ENCODE measurements at regions not wholly inside any gene's neighbourhood (a gene's known extent, or its start where the extent isn't known, plus 50 kb on each side); places are given as distances from the start of the nearest gene placed in this dataset.
"Not testable (repeated sequence)": the region's sequence is repeated elsewhere in the genome, so short reads cannot be mapped to it uniquely, and the experiment has no call there.

DNA sequence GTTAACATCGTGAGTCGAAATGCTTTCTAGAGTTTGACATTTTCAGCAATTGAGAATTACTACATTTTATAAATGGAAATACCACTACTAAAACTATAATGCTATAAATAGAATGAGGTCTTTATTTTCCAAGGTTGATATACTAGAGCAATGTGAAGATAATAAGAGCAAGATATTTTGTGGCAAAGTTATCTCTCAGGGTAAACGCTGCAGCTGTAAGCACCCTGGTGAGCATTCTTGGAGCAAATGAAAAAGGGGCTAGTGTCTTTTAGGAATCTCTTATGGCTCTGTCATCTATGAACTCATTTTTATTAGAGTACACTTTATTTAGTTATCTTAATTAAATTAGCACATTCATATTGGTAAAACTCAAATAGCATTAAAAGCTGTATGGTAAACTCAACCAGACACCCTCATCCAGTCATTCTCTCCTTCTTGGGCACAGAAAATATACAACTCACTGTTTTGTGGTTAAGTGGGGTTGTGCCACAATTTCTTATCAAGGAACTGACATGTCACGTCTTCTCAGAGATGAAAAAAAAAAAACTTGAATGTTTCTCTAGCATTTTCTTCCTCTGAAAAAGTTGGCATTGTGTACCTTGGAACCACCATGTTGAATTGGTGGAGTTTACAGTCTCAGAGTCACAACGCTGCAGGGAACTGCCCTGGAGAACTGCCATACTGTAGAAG lies 289.5 kb upstream of the PFKP start:
- no peak for DNase-seq

DNA sequence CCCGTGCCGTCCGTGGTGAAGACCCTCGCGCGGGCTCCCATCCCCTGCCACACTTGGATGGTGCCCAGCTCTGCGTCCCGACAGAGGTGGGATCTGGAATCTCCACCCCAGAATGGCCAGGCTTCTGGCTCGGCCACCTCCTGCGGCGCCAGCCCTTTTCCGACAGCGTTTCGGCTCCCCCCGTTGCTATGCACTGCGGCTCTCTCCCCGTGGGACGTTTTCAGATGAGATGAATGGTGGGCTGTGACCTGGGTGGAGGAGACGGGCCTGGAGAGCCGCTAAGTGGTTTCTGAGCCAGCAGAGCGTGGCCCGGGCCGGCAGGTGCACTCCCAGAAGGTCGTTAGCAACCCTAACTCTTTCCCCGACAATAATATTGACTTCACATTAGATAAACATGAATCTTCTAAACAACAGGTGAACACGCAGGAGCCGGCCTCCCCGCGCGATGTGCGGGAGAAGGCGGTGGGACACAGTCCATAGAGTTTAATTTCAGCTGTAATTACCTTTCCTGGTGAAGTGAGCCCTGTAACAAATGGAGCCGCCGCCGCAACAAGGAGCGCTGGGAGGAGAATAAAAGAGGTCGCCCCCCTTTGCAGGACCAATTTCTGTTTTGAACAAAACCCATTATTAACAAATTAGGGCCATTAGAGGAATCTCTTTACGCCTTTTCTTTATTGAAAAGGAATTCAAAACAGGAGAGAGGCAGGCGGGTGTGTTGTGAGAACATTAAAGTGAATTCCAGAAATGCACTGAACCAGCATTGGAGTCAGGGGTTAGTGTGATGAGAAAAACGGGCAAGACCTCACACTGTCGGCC lies 294.3 kb upstream of the PFKP start:
- DNase-seq: no peak

DNA sequence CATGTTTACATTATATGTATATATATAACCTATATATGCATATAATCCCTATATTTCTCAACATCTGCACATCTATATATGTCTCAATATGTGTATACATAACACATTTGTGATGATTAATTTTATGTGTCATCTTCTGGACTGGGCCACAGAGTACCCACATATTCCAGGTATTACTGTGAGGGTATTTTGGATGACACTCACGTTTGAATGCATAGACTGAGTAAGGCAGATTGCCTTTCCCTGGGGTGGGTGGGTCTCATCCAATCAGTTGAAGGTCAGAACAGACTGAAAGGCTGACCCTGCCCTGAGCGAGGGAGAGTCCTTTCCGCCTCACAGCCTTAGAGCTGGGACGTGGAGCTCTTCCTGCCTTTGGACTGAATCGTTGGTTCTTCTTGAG lies 295.2 kb upstream of the PFKP start:
- no peak for DNase-seq

DNA sequence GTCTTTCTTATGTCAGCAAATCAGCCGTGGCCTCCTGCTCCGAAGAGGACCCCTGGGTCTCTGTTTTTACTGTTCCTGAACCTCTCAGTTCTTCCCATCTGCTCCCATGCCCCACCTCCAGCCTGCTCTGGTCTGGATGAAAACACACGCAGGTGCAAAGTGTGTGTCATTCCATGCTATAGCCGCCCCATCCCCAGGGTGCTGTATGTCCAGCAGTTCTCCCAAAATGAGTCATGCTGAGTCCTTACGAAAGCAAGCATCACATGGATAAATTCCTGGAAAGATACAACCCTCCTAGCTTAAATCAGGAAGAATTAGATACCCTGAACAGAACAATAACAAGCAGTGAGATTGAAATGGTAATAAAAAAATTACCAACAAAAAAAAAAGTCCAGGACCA lies 300.1 kb upstream of the PFKP start:
- not testable (repeated sequence) for DNase-seq

DNA sequence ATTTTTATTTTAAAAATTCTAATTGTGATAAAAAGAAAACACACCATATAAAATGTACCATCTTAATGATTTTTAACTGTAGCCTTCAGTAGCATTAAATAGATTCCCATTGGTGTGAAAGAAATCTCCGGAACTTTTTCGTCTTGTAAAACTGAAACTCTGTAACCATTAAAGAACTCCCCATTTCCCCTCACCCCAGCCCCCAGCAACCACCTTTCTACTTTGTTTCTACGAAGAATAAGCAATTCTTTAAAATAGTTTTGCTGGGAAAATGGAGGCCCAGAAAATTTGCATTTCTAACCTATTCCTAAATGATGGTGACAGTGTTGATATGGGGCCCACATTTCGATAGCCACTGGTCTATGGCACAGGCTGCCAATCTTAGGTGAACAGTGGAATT lies 305.4 kb upstream of the PFKP start:
- DNase-seq: no peak

DNA sequence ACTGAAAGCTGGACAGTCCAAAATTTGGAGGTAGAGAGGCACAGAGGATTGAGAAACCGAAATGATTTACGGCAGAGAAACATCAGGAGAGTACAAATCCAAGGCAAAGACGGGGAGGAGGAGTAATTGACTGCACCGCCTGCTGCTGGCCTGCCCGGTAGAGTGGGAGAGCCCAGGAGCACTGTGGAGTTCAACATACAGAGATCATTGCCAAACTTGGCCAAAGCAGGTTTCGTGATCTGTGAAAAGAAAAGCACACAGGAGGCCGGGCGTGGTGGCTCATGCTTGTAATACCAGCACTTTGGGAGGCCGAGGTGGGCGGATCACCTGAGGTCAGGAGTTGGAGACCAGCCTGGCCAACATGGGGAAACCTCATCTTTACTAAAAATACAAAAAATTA lies 306.0 kb upstream of the PFKP start:
- DNase-seq: no peak

DNA sequence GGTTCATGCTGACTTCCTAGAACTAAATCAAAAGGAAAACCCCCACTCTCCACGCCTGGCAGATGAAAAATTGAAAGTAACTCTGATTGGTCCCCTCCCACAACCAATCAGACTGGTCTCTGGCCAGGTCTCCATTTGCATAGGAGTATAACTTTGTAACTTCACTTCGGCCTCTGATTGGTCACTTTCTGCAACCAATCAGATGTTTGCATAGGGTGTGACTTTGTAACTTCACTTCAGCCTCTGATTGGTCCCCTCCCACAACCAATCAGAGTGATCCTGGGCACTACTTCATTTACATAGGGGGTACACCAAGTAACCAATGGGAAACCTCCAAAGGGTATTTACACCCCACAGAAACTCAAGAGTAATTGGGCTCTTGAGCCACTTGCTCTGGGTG lies 306.6 kb upstream of the PFKP start:
- DNase-seq: no peak

DNA sequence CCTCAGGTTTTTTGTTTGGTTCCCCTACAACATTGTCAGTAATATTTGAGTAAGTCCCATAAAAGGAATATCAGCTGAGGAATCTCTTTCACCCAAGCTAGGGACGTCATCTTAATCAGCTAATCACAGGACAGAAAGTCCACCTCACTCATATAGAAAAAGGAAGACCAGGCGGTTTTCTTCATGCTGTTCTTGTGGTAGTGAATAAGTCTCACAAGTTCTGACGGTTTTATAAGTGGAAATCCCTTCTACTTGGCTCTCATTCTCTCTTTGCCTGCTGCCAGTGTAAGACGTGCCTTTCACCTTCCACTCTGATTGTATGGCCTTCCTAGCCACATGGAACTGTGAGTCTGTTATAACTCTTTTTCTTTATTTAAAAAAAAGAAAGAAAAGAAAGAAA lies 308.1 kb upstream of the PFKP start:
- DNase-seq: no peak

DNA sequence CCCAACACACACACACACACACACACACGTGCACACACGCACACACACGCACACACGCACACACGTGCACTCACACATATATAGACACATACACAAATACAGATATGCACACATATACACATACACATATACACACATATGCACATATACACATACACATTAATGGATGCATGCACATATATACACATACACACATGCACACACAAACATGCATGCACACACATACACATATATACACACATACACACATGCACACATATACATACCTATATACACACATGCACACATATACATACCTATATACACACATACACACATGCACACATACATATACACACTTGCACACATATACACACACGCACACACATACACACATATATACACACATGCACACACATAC lies 312.4 kb upstream of the PFKP start:
- no peak for DNase-seq

DNA sequence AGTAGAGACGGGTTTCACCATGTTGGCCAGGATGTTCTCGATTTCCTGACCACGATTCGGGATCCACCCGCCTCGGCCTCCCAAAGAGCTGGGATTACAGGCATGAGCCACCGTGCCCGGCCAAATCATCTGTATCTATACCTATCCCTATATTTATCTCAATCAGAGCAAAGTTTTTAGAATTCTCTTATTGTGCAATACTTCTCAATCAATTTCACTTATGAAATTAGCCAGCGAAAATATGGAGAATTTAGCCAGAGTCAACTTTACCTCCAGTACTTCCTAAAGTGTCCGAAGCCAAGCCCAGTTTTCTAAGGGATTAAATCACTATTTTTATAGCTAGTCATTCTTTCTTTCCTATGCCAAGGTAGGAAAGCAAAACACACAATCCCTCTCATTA lies 319.1 kb upstream of the PFKP start:
- DNase-seq: no peak

DNA sequence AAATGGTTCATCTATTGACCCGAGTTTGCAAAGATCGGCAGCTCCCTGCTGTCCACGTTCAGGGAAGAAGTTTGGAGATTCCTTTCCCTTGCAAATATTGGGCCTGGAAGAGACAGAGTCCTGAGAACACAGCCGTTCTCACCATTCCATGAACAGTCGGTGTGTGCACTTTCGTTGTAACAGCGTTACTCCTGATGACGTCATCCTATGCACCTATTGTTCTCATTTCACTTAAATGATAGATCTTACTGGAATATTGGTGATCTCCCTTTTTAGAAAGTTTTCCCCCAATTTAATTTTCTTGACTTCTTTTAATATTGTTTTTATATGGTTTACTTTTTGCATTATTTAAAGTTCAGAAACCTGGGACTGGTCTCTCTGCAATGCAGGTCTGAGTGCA lies 320.7 kb upstream of the PFKP start:
- DNase-seq: no peak

DNA sequence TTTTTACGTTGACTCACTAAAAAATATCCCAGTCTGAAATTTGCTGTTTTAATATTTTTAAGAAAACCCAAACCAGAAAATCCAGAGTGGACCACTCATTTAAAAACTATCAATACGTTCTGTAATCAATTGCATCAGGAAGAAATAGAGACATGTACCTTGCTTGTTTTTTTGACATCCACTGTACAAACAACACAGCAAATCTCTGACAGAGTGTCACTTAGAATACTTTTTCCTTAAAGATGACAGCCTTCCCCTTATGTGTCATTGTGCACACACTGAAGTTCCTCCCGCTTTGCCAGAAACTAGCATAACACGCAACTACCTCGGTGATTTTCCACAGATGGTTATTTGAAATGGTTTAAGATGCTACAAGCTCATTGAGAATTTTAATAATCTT lies 321.7 kb upstream of the PFKP start:
- DNase-seq: no peak

DNA sequence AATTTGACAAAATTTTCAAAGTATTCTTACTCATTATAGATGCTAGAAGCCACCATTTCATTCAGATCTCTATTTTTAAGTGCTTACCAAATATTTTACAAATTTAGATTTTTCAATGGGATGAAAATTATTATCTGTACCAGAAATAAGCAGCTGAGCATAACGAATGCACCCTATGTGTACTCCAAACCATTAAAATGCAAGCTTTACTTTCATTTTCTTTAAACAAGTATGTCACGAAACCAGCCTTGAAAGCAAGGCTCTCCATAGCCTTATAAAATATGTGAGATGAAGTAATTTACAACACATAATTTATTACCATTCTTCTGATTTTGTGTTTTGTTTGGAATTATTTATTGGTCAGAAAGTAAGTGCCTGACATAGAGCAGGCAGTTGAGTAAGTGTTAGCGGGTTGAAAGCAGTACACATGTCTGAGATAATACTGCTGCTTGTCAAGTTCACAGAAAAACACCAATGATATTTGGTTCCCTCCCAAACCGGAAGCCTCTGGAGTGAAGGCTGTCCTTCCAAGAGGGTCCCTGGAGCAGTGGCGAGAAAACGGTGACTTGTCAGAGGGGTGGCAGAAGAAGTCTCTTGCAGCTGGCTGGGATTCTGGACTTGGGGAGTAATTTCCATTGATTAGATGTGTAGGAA lies 322.7 kb upstream of the PFKP start:
- DNase-seq: no peak

DNA sequence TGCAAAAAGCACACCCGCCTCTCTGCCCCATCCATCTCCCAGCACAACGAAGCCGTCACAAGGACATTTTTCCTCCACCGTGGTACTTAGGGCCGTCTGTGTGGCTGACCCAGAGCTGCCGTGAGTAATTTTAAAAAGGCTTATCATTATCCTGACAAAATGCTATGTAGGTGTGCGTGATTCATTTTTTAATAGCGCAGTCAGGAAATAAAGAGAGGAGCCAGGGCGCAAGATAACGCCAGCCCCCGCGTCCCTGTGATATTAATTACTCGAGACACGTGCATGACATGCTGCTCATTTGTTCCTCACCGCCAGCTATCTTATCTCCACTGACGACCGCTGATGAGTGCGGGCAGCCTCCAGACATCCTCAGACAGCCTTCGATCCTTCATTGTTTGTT lies 332.7 kb upstream of the PFKP start:
- no peak for DNase-seq

DNA sequence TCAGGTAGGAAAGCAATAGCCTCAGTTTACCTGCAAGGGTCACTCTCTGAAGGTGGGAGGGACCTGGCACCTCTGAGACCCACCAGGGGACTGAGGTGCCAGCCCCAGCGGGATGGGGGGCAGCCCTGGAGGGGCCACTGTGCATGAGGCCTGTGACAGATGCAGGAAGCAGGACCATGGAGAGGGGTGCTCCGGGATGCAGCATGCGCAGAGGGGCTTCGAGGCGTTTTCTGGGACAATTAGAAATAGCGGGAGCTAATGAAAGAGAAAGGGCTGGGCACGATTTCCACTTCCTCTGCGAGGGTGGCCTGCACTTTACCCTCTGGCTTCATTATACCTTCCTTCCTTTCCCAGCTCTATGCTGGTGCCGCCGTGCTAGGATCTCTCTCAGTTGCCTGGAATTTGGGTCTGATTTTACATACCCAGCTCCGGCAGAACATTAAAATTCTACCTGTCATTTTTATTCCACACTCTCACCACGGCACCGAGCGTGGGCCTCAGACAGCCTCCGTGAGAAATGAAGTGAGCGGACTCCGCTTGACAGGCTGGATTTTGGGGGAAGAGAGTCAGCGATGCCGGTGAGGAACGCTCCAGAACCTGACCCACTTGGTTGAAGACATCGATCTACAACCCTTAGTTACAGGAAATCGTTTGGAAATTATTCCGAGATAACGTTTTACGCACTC lies 333.9 kb upstream of the PFKP start:
- DNase-seq: no peak

DNA sequence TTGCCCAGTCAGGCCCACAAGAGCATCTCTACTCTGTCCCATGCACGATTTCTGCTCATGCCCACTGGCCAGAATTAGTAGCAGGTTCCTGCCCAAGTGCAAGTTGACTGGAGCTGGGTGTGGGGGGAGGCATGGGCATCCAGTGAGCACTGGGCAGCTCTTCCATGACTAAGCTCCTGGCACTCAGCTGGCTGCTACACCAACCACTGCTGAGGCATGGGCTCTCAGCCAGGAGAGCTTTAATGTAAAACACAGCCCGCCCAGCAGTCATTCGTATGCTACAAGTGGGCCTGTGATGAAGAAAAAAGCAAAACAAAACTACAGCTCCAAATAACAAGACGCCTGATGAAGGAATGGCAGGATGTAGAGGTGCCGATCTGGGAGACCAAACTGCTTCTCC lies 335.4 kb upstream of the PFKP start:
- no peak for DNase-seq

DNA sequence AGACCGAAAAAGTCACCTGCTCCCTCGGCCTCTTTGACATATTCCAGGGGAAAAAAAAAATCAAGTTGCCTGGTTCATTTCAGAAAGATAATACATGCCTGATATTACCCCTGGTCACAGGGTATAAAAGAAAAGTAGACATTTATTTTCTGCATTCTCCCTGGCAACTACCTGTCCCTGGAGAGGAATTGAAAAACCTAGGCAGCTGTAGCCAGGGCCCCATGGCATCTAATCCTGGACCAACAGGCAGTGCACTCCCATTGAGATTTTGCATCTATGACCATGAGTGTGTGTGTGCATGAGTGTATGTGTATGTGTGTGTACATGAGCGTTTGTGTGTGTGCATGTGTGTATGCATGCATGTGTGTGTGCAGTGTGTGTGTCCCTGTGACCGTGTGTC lies 338.2 kb upstream of the PFKP start:
- DNase-seq: no peak

DNA sequence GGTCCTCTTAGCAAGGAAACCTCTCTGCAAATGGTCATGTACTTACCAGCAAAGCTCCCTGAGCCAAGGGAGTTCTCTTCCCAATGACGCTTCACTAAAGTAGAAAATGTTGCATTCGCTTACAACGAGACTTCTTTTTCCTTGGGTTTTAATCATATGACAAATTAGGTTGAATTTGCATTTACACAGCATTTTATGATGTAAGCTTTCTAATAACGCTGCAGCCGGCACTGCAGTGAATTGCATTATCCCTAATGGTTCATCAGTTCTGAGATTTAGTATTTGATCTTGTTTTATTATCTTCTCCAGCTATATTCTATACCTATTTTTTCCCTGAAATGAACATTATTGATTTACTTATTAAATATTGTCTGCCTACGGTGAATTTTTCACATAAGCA lies 339.3 kb upstream of the PFKP start:
- no peak for DNase-seq

DNA sequence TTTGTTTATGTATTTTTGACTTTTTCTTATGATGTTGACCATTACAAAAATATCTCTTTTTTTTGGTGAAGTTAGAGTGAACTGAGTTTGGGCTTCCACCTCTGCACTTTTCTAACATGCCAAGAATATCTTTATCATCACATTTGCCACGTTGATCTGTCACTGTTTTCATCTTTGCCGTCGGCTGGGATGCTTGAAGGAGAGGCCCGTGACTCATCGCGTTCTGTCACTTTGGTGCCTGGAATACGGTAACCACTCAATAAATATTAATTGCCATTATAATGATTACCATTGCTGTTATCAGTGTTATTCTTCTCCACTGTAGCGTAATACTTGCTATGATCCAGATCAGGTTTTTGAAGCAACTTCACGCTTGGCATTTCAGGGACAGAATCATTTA lies 350.8 kb upstream of the PFKP start:
- DNase-seq: no peak

DNA sequence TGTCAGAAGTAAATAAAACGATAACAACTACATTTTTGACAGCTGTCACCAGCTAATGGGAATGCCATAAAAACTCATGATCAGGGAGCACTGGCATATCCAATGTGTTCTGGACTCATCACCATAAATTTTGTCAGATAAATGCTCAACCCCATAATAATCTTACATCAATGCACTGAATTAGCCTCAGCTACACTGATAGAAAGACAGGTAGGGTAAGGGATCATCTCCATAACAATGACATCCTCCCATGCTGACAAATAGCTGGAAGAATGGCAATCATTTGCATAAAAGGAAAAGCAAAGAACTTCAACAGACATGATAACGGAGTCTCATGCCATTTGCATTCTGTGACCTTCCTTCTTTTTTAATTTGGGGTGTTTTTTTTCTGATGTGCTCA lies 352.8 kb upstream of the PFKP start:
- no peak for DNase-seq

DNA sequence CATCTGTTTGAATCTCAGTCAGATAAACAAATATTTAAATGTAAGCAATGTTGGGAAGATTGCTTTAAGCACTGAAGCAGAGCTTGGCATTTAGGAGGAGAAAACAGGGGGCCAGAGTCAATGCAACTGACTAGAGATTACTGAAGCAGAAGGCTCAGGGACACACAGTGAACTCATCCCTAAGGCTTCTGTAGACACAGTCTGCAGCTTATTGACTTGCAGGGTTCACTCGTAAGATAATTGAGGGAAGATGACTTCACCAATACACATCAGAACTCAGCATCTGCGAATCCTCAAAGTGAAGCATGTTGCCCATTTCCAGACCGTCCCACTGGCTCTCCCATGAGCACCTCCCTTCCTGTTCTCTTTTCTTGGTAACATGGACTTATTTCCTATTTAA lies 363.4 kb upstream of the PFKP start:
- no peak for DNase-seq

DNA sequence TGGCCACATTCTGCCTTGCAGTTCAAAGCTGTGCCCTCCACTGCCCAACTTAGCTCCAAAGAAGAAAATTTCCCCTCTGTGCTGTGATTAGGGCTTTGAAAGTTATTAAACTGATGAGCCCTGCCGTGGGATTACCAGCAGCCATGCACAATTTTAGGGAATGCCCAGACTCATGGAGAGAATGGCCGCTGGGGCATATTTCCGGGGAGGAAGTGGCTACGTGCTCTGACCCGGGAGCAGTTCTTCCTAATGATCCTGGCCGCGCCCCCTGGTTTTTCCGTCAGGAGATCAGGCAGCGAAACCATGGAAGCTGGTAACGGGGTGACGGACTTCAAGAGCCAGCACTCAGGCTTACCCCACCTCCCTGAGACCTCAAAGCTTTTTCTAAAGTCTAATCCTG lies 365.5 kb upstream of the PFKP start:
- no peak for DNase-seq

DNA sequence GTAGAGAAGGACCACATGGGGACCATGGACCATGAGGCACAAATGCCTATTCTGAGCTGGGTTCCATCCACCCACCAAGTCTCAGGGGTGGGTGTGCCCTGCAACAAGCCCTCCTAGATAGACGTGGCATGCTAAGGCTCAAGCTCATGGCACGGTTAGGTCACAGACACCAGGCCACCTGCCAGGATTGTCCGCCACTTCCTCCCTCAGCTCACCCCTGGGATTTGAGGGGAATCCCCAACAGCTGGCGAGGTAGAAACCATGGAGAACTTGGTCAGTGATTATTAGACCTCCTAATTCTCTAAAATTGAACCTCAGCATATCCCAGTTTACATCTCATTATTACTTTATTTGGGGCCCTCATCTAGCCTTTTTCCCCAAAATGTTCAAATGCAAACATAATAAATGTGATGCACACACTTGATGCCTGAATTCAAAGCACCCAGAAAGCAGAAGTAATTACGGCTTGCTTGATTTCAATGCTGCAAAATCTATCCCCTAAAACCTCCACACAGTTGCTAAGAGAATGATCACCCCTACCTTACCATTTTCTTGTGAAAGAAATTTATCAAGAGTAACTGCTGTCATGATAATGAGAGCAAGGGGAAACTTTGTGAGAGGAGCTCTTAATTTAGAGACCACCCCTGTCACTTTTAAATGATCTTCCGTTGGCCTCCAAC lies 366.6 kb upstream of the PFKP start:
- no peak for DNase-seq

Data from activated CD4-positive, CD25-positive, alpha-beta regulatory T cell (primary cell).